ENCODE measurements at regions not wholly inside any gene's neighbourhood (a gene's known extent, or its start where the extent isn't known, plus 50 kb on each side); places are given as distances from the start of the nearest gene placed in this dataset.
"Not testable (repeated sequence)": the region's sequence is repeated elsewhere in the genome, so short reads cannot be mapped to it uniquely, and the experiment has no call there.

DNA sequence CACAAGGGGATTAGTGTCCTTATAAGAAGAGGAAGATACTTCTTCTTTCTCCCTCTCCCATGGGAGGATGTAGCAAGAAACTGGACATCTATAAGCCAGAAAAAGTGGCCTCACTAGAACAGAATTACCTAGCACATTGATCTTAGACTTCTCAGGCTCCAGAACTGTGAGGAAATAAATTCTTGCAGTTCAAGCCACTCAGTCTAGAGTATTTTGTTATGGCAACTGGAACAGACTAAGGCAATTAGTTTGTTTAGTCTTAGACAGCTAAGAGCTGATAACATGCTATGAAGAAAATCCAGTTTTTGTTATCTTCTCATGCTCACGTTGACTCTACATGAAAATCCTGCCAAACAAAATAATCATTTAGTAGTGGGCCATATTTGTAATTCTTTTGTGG, 627.6 kb upstream of the PHF14 start:
- no peak for DNase-seq

DNA sequence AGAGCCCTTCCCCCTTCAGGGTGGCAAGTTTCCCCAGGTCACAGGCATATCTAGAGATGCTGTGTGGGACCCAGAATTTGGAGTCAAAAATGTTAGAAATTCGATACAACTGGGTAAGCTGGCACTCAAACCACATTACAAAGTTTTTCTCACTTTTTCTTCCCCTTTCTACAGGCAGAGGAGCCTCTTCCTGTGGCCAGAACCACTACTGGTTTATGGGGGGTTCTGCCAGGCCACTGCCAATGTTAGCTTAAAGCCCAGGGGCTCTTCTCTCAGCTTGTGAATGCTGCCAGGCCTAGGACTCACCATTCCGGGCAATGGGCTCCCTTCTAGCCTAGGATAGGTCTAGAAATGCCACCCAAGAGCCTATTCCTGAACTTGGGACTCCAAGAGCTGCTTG, 617.9 kb upstream of the PHF14 start:
- no peak for DNase-seq

DNA sequence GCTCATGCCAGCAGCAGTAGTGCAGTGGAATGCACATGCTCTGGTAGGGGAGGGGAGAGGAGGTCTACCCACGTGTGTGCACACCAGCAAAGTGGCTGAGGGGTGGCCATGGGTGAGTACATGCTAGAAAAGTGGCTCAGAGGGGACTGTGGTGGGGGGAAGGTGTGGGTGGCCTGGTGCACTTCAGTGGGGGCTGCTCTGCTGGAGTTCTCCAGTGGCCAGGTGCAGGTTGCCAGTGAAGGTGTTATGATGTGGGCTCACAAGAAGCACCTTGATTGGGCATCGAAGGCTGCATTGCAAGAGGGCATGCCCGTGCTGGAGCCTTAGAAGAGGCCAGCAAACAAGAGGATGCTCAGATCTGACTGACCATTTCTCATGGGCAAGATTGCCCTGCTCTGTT, 613.6 kb upstream of the PHF14 start:
- DNase-seq = no peak

DNA sequence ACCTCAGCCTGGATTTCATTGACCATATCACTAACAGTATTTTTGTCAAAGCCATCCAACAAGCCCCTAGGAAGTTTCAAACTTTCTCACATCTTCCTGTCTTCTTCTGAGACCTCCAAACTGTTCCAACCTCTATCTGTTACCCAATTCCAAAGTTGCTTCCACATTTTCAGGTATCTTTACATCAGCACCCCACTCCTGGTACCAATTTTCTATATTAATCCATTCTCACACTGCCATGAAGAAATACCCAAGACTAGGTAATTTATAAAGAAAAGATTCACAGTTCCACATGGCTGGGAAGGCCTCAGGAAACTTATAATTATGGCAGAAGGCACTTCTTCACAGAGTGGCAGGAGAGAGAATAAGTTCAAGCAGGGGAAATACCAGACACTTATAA, 571.9 kb upstream of the PHF14 start:
- DNase-seq = no peak

DNA sequence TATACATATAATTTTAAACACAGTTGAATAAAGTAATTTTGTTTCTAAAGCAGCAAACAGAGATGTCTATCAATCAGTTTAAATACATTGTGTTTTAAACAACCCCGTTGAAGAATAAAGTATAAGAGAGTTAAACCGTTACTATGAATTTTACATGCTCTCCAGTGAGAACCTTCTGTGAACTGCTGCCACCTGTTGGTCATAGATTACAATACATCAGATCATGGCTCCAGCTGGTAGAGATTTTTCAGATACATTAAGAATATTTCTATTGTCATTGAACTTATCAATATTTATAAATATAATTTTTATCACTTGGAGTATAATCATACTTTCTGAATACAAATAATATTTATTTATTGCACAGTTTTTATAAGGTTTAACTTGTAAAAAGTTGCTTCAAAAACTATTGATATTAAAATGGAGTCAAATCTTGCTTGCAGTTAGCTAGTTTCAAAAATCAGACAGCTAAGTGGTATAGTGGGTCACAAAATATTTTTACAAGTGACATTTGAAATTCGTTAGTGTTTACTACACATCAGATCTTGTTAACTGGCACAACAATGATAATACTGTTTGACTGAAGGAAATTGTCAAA, 561.2 kb upstream of the PHF14 start:
- peak; percentile 45 for DNase-seq

DNA sequence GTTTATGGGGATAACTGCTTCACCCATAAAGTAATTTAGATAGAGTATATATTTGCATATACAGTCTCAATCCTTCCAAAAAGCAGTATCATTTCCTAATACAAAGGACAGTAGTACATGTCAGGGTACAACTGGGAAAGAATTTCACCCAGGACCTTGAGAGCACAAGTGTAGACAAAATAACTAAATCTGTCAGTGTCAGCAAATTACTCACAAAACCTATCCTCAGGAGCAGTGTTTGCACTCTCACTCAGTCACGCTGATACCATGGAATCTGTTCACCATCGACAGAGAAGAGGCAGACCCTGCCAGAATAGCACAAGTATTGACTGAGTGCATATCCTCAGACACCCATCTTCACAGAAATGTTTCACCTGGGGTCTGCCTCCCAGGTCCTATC, 554.7 kb upstream of the PHF14 start:
- no peak for DNase-seq

DNA sequence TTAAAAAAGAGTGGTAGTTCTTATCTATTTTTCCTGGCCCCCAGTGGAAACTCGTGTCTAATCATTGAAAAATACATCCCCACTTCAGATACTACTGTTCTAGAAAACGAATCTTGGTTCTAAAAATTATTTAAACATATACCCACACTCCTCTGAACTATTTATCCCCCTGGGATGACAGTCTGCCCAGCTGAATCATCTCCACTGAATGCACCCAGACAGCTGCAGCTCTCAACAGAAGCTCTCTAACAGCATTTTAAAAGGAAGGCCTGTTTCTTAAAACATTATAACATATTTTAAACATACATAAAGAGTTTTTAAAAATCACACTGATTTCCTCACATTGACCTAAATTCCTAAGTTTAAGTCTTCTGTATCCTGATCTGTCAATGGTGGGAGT, 544.6 kb upstream of the PHF14 start:
- DNase-seq = no peak

DNA sequence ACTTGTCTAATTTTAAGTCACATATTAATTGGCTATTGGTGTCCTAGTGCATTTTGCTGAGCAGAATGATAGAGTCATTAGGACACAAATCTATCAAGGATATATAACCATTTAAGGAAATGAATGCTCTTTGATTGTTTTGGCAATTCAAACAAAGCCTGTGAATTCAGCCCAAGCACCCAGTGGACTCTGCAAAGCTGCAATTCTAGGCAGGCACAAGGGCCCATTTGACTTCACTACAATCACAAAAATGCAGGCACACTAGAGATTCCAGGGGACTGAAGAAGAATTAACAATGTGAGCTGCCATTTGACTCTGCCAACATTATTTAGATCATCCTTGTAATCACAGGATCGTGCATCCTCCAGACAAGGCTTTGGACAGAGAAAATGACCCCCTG, 544.2 kb upstream of the PHF14 start:
- DNase-seq = no peak

DNA sequence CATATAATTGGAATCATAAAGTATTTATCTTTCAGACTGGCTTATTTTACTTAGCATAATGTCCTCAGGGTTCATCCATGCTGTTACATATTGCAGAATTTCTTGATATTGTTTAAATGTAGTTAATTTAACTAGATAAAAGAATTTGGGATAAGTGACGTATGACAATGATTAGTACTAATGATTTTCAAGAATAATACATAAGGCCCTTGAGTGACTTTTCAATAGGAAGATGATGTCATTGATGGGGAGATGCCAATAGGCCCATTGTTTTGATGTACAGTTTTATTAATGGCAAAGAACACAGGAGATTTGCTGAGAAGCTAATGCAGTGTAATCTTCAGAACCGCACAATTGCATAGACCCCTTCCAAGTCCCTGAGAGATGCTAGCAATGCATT, 537.4 kb upstream of the PHF14 start:
- DNase-seq = no peak

DNA sequence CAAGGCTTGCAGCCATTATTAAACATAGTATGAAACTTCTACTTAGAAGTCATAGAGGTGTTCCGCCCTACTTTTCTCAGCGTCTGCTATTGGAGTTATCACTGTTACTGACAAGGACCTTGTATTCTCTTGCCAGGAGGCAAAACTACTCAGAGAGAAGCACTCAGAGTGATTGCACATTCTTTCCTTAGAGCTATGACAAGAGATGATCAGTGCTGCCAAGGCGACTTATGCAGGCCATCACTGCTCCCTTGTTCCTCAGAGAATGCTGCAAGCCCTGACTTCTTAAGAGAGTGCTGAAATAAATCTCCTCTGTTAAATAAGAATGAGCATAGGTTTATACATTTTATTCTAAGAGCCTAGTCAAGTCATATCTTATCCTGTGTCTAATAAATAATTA, 534.6 kb upstream of the PHF14 start:
- DNase-seq = no peak

DNA sequence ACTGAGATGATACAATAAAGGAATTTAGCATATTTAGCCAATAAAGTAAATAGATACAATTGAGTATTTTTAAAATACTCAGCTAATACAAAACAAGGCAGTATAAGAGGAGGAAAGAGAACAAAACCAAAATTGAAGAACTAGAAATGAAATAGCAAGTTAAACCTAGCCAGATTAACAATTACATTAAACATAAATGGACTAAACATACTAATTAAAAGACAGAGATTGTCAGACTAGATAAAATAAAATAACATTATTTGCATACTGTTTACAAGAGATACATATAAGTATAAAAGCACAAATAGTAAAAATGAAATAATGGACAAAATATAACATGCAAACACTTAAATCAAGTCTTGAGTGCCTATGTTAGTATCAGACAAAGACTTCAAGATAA, 517.7 kb upstream of the PHF14 start:
- no peak for DNase-seq

DNA sequence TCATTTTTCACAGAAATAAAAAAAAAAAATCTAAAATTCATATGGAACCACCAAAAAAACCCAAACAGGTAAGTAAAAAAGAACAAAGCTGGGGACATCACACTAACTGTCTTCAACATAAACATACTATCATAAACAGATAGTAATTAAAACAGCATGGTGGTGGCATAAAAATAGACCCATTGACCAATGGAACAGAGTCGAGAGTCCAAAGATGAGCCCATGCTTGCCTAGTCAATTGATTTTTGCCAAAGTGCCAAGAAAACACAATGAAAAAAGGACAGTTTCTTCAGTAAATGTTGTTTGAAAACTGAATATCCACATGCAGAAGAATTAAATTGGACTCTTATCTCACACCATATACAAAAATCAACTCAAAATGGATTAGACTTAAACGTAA, 513.2 kb upstream of the PHF14 start:
- DNase-seq = no peak

DNA sequence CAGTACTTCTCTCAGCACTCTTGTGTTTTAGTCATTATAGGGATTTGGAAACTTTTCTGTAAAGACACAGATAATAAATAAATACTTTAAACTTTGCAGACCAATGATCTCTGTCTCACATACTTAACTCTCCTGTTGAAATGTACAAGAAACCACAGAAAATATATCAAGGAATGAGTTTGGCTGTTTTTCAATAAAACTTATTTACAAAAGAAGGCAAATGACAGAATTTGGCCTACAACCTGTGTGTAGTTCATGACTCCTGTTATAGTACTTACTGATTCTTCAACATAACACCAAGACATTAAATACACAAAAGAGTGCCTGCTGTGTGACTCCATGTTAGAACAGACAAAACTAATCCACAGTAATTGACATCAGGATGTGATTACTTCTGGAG, 510.0 kb upstream of the PHF14 start:
- no peak for DNase-seq

DNA sequence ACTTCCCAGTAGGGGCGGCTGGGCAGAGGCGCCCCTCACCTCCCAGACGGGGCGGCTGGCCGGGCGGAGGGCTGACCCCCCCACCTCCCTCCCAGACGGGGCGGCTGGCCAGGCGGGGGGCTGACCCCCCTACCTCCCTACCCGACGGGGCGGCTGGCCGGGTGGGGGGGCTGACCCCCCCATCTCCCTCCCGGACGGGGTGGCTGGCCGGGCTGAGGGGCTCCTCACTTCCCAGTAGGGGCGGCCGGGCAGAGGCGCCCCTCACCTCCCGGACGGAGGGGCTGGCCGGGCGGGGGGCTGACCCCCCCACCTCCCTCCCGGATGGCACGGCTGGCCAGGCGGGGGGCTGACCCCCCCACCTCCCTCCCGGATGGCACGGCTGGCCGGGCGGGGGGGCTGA, 508.1 kb upstream of the PHF14 start:
- not testable (repeated sequence) for DNase-seq

DNA sequence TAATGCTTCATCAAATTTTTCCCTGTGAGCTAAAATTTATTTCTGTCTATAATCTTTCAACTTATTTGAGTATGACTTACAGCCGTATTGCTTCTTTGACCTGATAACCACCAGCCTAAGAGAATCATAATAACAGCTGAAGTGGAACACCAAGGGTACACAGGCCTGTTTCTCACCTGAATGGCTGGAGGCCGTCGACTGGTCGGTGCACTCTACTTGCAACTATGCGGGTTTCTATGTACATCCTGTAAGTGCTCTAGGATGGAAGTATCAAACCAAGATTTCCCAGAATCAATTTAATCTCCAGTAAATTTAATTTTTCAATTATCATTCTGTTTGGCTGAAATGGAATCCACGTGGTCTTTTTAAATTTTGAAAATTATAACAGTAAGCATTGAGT, 504.8 kb upstream of the PHF14 start:
- no peak for DNase-seq

DNA sequence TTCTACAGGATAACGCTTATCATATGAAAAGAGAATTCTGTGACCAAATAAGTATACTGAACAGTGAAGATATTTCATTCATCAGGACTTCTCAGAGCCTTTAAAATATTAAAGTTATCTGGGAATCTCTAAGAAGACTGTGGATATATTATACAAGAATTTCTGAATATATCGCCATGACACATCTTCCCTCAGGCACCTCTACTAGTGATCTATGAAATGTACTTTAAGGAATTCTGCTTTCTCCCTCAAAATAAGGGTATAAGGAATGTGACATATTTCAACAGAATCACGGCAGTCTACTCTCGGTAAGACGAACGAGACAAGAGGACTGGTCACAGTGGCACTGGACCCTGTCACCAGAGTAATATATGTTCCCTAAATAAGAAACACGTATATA, 504.2 kb upstream of the PHF14 start:
- DNase-seq = no peak

DNA sequence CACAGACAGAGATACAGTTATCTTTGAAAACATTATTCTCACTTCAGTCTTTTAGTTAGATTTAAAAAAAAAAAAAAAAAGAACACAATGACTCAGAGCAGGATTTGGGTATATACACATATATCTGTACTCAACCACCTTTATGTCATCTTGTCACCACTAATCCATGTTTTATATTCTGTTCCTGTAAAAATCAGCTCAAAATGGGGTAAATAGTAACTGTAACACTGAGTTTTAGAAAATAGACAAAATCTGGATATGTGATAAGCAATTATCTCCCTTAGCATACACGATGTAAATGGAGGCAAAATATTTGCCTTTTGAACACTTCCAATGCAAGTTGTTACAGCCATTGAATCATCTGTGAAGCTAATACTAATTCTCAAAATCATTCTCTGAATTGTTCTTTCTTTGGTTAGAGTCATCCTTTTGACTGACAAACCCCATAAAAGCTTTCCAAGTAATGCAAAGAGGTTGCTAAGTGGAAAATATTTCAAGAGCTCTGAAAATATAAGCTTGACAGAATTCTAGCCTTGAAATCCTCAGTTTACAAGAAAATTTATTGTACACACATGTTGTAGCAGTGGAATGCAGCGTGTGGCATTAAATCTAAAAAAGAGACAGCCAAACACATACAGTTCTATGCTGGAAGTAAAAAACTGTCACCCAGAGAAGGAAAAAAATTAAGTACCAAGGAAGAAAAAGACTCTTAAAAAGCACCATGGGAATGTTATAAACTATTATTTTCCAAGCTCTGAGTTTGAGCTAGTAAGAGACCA, 502.2 kb upstream of the PHF14 start:
- no peak for DNase-seq

DNA sequence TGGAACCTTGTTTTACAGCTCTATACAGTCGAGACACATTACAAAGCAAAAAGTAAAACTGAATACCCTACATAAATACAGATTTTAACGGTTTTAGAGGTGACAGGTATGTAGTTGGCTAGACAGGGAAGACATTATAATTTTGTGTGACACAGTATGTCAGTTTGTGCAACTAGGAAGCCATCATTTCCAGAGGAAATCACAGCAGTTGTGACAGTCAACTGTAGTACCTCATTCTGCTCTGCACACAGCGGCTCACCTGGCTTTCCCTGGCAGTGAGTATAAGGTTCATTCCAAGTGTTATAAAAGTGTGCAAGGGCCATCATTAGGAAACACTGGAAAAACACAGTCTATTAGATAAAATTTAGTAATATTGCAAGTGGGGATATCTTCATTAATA, 501.6 kb upstream of the PHF14 start:
- DNase-seq = no peak

DNA sequence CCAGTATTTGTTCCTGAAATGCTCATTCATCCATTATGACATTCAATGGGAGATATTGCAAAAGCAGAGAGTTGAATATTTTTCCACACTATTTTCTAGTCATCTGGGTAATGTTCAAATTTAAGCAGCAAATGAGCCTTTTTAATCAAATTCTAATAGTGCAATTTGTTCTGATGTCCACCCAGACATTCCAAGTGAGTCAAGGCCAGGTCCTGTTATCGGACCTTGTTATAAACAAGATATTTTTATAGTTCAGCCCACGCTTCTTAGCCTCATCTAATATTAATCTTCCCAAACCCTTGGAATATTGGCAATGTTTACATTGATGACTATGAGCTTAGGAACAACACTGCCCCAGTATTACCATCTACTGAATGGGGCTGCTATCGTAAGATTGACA, 500.1 kb upstream of the PHF14 start:
- no peak for DNase-seq

DNA sequence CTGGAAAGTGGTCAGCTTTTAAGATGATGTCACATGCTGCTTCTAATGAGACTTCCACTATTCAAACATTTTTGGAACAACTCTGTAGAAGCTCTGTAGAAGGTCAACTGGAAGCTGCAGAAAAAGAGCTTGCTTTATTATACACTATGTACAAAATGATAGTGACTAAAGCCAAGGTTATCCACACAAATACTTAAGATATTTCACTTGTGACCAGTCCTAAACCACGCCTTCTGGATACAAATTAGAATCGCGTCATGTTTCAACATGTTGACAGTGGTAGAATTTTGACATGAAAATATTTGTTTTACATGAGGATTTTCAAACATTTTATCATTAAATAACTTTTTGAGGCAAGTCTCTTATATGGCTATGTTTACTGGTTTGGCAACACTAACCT, 499.6 kb upstream of the PHF14 start:
- no peak for DNase-seq

DNA sequence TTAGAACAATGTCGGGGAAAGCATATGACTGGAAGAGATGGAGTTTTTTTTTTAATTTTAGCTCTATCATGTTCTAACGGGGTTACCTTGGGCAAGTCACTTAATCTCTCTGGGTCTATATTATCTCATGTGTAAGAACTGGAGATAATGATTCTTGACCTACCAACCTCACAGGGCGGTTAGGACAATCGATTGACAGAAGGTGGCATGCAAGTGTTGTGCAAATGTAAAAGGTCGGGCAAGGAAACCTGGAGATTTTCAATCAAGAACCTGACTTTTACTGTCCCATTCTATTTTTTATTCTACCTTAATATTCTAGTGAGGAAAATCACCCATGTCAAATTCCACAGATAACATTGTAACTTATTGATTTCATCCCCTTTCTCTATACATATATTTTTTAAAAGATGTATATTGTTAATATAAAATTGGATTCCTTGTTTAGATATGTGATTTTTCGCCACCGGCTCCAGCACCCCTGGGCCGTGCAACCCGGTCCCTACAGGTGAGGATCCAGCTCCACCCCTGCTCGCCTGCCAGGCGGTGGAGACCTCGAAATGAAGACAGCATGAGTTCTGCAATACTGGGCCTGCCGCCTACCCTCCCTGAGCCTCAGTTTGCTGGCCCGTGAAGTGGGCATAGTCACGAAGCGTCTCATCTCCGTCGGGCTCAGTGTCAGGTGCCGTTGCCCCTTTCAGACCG, 497.6 kb upstream of the PHF14 start:
- no peak for DNase-seq

DNA sequence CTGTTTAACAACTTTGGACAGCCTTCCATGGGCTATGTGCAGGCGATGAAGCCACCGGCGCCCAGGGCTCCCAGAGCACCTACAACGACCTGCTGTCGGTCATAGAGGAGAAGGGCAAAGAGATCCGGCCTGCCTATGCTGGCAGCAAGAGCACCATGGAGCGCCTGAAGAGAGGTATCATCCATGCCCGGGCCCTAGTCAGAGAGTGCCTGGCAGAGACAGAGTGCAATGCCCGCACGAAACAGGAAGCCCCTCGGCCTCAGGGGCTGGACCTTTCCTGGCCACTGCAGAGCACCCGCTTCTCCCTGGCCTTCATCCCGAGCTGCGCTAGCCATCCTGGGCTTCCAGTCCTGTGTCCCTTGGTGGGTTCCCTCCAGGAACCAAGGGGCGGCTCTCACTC, 497.0 kb upstream of the PHF14 start:
- DNase-seq = no peak

DNA sequence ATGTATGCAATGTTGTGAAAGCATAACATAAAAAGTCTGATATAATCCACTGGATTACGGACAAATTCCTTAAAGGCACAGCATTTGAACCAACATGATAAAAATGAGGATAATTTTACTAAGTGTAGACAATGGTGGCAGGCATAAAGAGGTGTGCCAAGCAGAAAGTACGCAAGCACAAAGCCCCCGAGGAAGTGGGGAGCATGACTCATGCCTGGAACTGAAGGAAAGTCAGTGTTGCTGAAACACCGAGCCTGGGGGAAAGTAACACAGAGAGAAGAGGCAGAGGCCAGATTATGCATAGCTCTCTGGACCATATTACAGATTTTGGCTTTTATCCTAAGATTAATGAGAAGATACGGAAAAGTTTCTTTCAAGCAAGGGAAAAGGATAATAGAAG, 490.0 kb upstream of the PHF14 start:
- DNase-seq = no peak

DNA sequence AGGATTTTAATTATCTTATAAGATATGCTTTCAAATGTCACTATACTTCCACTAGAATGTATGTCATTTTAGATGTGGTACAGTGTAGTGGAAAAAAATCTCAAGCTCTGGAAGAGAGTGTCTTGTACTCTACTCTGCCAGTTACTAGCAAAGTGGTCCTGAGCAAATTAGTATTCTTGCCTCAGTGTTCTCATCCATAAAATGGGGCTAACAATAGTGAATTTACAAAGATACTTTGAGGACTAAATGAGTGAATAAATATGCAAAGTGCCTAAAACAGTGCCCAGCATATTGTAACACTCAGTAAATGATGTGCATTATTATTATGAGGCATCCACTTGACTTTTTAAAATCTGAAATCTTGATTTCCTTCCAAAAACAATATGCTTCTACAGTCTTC, 488.9 kb upstream of the PHF14 start:
- DNase-seq = no peak
